COR-L47 (cell line): ENCODE measurements at regions not wholly inside any gene's neighbourhood (a gene's known extent, or its start where the extent isn't known, plus 50 kb on each side); places are given as distances from the start of the nearest gene placed in this dataset.

Source experiments
- DNase-seq: peaks from one replicate; lab custom pipeline; 2025; lab: John Stamatoyannopoulos, UW

DNA sequence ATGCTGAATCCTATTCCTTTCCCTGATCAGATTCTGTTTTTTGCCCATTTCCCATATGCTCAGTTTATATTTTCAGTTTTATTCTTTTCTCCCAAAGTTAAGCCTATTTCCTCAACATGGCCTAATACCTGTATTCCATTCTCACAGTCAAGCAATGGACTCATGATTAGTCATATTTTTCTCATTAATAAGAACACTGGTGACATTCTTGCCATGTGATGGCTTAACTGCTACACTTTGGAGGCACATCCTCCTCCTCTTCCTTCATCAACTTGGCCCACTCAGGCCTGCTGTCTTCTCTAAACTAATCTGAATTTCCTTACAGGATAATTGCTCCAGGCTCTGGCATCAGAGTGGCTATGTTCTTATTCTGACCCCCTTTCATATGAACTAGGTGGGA lies 679.2 kb downstream of the NYAP2 start:
- no peak for DNase-seq

DNA sequence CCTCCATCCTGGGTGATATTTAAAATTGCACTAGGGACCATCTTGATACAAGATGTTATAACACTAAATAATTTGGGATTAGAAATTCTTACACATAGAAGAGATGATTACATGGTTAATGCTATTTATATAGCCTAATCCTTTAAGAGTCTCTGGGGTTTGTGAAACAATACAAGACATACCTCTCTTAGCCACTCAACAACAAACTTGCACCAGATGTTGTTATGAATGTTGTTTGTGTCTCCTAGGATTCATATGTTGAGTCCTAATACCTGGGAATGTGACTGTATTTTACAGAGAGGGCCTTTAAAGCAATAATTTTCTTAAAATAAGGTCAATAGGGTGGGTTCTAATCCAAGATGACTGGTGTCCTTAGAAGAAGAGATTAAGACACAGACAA lies 678.3 kb downstream of the NYAP2 start:
- DNase-seq, result no peak

DNA sequence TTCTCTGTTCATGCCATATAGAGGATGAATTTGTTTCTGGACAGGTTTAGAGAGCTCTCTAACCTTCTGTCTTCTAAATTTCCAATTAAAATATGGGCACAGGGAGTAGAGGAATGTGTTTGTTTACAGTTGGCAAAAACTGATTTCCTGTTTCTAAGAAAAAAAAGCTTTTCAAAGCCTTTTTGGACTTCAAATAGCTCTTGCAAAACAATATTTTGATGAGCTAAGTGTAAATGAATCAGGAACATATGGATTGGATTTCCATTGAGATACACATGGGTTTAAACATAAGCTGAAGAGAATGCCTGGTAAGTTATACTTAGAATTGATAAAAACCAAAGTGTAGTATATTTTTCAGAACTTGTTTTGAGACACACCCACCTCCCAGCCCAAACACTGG lies 677.5 kb downstream of the NYAP2 start:
- no peak for DNase-seq

DNA sequence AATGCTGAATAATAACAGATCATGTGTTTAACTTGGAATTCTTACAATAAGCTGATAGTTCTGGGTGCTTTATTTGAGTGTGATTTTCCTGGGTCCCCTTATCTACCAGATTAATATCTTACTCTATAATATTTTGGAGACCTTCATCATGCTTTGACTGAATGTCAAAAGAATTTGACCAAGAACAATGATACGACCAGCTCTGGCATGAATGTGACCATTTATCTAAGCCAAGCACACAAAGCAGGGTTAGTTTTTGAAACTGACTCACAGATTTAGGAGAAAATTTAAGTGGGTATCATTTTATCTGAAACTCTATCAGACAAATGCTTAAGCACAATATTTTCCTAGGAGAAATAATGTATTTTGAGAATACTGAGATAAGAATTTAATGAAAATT lies 677.0 kb downstream of the NYAP2 start:
- DNase-seq, result no peak

DNA sequence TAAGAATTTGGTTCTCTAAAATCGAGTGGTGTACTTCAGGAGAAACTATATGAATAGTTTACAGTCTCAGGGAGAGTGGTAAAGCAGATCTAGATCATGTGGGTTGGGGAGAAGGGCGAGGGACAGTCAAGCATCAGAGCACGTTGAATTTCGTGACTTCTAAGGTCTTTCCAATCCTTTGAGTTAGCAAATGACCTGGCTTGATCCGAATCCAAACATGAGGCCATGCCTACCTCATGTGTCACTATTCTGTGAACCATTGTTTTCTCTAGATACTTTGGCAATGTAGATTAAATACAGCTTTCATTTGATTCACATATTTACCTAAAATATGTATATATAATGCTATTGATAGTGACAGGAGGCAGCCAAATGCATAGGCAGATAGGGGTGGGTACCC lies 674.9 kb downstream of the NYAP2 start:
- no peak for DNase-seq

DNA sequence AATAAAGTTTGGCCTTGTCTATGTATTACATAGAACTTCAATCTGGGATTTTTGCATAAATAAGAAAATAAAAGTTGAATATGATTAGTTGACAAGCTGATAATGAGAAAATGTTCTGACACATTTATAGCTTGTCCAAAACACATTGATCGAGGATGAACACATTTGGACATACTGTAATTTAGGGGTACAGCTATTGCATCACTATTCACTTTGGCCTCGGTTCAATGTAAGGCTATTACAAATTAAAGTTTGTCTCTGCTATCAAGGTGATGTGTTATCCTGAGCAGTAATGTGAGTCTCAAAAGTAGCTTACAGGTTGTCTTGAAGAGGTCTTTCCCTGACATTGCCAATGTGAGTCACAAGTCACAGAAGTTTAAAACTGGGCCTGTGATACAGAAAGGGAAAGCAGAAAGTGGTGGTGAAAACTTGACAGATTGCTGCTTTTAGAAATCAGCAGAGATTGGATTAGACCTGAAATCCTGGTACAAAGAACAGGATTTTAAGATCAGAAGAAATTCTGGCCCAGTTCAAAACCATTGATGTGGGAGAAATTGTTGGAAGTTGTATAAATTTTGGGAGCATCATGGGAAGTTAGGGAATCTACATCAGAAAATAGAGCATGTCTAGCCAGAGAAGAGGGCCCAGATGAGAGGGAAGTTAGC lies 674.1 kb downstream of the NYAP2 start:
- no peak for DNase-seq

DNA sequence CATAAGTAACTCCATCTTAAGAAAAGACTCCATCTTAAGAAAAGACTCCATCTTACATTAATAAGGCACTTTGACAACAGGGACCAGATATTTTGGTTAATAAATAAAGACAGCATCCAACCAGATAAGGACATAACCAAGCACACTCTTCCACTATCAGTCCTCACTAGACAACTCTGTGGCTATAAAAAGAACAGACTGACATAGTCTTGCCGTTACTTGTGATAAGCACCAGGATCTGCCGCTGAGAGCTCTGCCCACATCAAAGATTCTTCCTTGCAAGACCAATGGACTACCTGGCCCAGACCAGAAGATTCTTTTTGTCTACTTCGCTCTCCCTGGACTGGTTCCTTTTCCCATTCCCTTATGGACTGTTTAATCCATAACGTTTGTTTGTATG lies 667.4 kb downstream of the NYAP2 start:
- no peak for DNase-seq

DNA sequence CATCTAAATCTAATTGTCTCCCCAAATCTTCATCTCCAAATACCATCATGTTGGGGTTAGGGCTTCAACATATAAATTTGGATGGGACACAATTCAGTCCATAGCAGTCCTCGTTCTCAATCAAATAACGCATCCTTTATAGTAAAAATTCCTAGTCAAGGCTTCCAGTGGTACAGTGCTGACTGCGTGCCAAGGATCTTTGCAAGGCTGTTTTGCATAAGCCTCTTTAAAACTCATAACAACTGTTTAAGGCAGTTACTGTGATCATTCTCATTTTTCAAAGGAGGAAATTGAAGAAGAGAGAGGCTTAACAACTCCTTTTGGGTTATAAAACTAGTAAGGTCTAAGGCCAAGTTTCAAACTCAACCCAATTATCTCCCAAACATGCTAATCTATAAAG lies 666.9 kb downstream of the NYAP2 start:
- DNase-seq, result no peak

DNA sequence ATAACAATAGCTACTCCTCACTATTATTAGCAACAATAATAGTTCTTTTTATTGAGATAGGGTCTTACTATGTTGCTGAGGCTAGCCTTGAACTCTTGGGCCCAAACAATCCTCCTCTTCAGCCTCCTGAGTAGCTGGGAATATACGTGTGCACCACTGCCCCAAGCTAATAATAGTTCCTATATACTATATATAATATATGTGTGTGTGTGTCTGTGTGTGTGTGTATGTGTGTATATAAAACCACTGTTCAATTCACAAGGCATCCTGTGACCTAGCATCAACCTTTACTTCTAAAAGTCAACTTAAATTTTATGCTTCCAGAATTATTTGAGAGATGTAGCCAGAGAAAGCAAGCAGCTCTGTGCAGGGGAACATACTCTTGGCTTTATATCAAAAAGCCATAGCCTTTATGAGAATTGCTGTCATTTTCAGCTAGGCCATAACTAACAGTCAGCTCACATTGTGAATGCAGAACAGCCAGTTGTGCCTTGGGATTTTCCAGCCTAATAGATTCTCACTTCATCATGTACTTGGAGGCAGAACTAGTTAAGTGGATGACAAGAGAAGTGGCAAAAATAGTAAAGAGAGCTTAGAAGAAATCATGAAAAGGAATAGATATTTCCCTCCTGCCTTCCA lies 665.5 kb downstream of the NYAP2 start:
- no peak for DNase-seq

DNA sequence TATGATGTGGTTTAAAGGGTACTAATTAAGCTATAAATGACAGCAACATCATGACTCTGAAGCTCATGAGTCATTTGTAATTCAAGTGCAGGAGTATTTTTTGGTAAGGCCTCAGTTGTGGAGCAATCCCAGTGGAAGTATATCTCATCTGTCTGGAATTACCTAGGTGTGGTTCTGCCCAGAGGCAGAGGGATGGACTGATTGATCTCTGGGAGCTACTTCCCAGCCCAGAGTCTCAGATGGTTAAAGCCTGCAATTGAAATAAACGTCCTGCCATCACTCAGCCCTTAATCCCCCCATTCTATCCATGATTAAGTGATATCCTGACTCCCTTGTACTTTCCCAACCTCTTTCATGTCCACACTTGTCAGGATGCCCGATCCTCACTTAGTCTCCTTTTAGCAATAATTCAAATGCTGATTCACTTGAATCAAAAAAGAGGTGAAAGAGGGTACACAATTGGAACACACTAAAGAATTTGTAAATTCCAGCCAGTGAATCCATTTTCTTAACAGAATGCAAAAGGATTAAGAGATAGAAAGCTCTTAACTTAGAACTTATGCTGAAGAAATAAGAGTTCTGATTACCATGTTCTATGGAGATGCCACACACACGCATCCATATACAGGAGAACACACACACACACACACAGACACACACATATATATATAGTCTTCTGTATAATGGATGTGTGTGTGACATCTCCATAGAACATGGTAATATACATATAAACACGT lies 664.4 kb downstream of the NYAP2 start:
- DNase-seq, result no peak

DNA sequence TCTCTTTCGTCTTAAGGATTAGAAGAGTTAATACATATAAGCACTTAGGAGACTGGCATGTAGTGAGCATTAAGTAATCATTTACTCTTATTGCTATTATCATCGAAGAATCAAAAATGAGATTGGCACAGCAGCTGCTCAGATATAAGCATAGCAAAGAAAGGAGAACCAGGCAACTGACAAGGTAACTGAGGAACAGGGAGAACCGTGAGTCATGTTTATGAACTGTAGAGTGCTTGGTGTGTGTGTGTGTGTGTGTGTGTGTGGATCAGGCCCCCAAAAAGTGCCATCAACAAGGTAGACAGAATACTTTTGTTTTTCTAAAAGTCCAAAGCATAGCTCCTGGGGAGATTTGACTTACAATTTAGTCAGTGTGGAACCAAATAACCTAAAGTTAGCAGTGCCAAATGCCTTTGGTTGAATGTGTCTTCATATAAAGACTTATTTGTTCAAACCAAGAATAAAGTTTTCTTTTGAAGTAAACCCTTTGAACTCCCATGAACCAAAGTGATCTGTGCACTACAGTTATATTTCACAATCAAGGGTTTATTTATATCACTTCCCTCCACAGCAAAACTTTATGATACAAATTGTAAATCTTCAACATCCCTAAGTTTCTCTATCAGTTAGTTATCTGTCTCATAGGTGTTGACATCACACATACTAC lies 660.6 kb downstream of the NYAP2 start:
- no peak for DNase-seq

DNA sequence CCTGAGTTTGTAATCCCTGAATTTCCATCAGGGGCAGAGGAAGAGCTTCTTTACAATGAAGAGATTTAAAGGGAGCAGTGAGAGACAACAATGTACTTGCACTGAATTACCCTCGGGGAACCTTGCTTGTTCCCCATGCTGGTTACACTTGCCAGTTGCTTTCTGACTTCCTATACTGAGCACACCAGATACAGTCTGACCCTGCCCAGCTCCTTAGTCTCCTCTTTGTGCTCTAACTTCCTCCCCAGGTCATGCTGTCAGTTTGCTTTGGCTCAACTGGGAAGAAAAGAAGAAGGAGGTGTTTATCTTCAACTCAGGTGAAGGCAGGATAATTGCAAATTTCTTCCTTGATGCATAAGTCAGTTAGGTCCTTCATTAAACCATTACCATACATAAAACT lies 658.4 kb downstream of the NYAP2 start:
- no peak for DNase-seq

DNA sequence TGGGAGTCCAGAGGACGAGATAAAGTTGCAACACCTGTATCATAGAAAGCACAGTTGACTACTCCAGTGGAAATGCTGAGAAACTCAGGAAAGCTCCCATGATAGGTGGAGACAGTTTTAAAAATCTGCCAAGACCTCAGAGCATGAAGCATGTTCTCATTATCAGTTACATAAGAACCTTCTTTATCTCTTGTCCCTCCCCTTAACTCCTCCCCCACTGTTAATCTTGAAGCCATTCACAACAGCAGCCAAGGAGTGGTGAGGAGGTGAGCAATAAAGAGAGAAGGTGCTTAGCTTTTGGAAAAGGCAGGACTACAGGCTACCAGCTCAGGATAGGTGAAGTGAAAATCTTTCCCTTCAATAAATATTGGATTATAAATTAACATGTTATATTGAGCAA lies 657.9 kb downstream of the NYAP2 start:
- DNase-seq, result no peak

DNA sequence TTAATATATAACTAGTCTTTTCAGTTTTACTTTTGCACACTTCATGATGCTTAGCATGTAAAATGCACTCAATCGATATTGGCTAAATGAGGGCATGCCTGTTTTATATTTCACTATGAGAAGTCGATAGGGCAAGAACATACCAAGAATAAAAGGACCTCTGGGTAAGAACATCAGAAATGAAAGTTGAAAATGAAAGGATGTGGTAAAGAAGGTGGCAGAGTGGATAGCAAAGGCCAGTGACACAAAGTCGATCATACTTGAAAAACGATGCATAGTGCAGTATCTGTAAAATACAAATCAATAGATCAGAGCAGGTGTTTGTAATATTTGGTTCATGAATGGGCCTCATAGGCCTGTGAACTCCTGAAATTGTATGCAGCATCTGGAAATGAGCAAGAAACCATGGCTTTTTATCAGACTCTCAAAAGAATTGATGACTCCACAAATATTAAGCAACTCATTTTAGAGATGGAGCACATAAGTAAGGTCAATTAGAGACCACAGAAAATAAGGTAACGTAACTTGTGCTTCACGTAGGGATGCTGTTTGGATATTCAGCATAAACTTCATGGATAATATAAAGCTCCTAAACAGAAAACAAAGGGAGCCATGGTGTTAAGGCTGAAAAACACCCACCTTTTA lies 653.4 kb downstream of the NYAP2 start:
- DNase-seq, result no peak

DNA sequence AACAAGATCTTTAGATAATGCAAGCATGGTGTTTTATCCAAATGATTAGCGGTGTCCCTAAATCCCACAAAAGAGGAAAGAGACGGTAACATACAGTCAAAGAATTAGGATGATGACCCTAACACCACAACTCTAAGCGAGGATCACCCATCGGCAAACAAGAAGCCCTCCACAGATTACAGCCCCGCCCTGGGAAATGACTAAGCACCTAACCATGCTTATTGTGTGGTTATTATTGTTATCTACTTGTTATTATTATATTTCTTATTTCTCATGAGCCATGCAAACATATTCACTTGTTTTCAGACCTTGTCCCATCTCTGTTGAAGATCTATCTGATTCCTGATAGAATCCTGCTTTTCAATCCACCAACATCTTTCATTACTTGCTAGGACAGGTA lies 651.3 kb downstream of the NYAP2 start:
- DNase-seq, result no peak

DNA sequence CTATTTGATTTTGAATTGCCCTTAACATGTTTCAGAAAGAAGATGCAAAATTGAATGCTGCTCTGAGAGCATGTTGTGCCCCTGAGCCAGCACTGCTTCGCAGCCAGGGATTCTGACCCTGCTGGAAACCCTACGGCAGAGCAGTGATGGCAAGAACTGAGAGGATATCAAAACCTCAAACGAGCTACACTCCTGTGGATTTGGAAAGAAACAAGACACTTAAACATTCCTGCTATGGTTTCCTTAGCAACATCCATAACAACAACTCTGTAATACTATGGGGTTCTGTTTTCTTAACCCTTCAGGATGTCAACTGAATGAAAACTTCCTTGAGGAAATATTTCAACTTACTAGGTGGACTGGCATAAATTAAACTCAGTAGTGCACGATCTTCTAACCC lies 649.1 kb downstream of the NYAP2 start:
- DNase-seq, result no peak

DNA sequence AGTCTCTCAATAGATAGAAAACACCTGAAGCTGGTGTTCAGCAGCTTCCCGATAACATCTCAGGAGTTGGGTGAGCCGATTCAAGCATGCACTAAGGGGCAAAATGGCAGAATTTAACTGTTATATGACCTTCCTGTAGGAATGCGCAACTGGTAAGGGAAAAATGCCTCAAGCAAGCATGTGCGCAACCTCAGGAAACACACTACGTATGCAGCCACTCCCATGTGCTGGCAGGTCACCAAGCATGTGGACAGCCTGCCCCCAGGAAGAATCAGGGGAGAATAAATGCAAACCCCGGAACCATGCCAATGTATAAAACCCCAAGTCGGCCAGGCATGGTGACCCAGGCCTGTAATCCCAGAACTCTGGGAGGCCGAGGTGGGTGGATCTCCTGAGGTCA lies 645.6 kb downstream of the NYAP2 start:
- no peak for DNase-seq

DNA sequence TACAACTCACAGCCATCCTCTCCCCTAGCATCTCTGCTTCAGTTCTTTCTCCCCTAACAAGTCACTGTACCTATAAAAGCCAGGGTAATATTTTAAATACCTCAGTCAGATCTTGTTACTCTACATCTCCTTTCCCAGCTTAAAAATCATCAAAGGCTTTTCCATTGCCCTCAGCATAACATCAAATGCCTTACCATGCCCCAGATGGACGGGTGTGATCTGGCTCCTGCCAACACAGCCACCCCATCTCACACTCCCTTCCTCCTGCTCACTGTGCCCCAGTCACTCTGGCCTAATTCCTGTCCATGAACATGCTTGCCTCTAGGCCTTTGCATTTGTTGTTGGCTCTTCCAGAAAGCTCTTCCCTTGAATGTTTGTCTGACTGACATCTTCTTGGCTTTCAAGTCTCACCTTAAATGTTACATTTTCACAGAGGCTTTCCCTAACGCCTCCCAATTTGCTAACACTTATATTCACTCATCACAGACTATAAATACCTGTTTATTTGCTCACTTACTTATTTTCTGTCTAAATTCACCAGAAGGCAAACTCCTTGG lies 640.9 kb downstream of the NYAP2 start:
- no peak for DNase-seq

DNA sequence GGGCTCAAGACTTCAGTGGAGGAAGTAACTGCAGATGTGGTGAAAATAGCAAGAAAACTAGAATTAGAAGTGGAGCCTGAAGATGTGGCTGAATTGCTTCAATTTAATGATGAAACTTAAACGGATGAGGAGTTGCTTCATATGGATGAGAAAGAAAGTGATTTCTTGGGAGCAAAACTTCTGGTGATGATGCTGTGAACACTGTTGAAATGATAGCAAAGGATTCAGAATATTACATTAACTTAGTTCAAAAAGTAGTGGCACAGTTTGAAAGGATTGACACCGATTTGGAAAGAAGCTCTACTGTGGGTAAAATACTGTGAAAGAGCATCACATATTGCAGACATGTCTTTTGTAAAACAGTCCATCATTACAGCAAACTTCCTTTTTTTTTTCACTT lies 638.0 kb downstream of the NYAP2 start:
- DNase-seq, result no peak

DNA sequence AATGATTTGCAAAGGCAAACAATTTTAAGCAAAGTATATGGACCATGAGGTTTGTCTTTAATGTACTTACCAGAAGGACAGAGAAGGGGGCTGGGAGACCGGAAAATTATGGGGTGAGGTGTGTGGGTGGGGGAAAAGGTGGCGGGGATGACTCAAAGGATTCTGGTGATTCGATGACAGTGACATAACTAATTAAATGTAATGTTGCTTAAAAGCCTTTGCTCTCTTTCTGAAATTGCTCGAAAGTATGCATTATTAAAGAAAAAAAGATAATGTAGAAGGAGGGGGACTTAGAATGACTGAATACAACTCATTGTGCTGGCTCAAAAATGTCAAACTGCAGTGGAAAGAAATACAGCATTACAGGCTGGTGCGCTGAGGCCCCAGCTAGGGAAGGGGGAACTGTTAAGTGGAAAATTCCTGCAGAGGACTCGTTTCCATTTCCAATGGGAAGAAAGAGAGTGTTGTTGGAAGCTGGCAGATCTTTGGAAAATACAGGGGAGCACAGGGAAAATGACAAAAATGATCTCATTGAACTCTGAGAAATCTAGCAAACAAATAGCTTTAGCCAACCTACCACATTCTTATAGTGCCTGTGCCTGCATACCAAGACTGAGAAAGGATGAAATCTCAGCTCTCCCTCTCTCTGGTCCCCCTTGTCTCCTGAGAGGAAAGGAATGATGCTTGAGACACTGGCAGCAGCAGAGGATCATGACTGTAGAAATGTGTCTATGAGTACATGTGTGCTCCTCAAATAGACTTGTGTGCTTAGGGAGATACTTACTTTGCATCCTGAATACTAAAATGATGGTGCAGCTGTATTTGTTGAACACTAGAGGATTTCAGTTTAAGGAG lies 632.4 kb downstream of the NYAP2 start:
- peak; percentile 40 for DNase-seq
